H1 (cell line): ENCODE measurements at regions not wholly inside any gene's neighbourhood (a gene's known extent, or its start where the extent isn't known, plus 50 kb on each side); places are given as distances from the start of the nearest gene placed in this dataset.

Experiments
- CTCF ChIP-seq, 3 experiments: IDR thresholded peaks; 1 replicate in 2 of 3; 2 replicates in 1 of 3; pipeline versions ENCODE4 v1.5.1 to v1.6.1; 2011; ENCODE audit warnings: low read length in 3 of 3, mild to moderate bottlenecking in 3 of 3, inconsistent platforms in 2 of 3, low read depth in 1 of 3, moderate library complexity in 1 of 3; ENCODE audit not compliant: insufficient read depth in 1 of 3; ENCODE audit errors: control extremely low read depth in 1 of 3
- NANOG ChIP-seq: IDR thresholded peaks from 2 replicates; pipeline ENCODE4 v1.6.1; 2011; ENCODE audit warnings: low read length, low read depth, mild to moderate bottlenecking, inconsistent platforms; ENCODE audit not compliant: insufficient read depth, poor library complexity, severe bottlenecking
- RAD21 ChIP-seq, 2 experiments: IDR thresholded peaks in 1 of 2; conservative IDR thresholded peaks in 1 of 2; 2 replicates each; pipeline ENCODE4 v1.6.1; 2011; ENCODE audit warnings: low read depth in 2 of 2, low read length in 2 of 2, improper control_type of control experiment in 1 of 2, inconsistent platforms in 1 of 2, mild to moderate bottlenecking in 1 of 2, moderate library complexity in 1 of 2

DNA sequence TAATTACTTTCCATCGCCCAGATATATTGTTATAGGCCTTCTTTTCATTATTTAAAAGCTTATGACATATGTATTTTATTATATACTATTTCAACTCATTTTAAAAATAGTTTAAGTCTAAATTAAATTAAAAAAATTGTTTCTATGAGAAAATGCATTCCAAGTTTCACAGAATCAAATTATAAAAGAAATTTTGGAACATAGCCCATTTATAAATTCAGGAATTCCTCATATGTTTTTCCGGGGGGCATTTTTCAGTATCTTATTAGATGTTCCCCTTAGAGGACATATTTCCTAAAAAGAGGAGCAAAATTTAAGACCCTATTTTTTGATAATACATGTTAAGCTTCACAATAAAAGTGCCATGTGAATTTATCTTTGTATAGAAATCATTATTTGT is 119.9 kb upstream of the ATP2B1 start:
- TF ChIP-seq CTCF (IDR thresholded peaks at IDR 0.05; ENCODE audit: control extremely low read depth in 1 of 3, insufficient read depth in 1 of 3, low read depth in 1 of 3, low read length in 3 of 3) (no peak), RAD21 (IDR thresholded peaks at IDR 0.05 in 1 of 2, conservative IDR thresholded peaks at IDR 0.05 in 1 of 2; ENCODE audit: low read depth in 2 of 2, low read length in 2 of 2) (no peak), NANOG (no peak)
